H1 (cell line): ENCODE measurements at regions not wholly inside any gene's neighbourhood (a gene's known extent, or its start where the extent isn't known, plus 50 kb on each side); places are given as distances from the start of the nearest gene placed in this dataset.

ENCODE experiments used
- RNF2 ChIP-seq: fragments of 200-900, 300-1000 bp; sonication (generic); IDR thresholded peaks from 2 replicates; pipeline ENCODE4 v1.7.1; 2016; ENCODE audit warnings: borderline replicate concordance, low read depth, mild to moderate bottlenecking, antibody characterized with exemption, low read length; ENCODE audit not compliant: poor library complexity, severe bottlenecking; ENCODE audit errors: missing control alignments

DNA sequence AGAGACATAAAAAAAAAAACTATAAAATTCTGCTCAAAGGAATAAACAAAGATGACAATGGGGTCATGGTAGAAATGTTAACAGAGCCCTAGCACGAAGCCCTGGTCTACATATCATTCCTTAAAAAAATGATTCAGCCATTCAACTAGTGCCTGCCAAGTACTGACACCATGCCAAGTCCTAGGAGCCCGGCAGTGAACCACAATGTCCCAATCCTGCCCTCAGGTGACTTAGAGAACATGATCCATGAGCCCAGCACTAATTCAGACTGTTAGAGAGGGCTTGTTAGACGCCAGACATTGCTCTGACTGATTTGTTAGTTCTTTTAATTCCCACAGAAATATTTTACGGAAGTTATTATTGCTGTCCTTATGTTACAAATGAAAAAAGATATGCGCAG lies 67.3 kb upstream of the VWC2 start (continued):
- TF ChIP-seq RNF2, result no peak
